PFSK-1 (cell line): ENCODE measurements at regions not wholly inside any gene's neighbourhood (a gene's known extent, or its start where the extent isn't known, plus 50 kb on each side); places are given as distances from the start of the nearest gene placed in this dataset.
A peak's percentile ranks its signal among the peaks of the same experiment; 100 is the strongest.

Experiments used
- FOXP2 ChIP-seq: optimal IDR thresholded peaks from 2 replicates; pipeline ENCODE3; 2011; ENCODE audit warnings: borderline replicate concordance, control low read depth, inconsistent platforms; ENCODE audit not compliant: insufficient read depth; ENCODE audit errors: extremely low read length, extremely low read depth
- POLR2AphosphoS5 ChIP-seq: IDR thresholded peaks from 2 replicates; pipeline ENCODE4 v1.6.1; 2012; ENCODE audit warnings: low read depth, mild to moderate bottlenecking, control low read depth, low read length, moderate library complexity
- SIN3A ChIP-seq: IDR thresholded peaks from 2 replicates; pipeline ENCODE4 v1.6.1; 2012; ENCODE audit warnings: mild to moderate bottlenecking, low read length, moderate library complexity, borderline replicate concordance; ENCODE audit not compliant: insufficient read depth
- TAF1 ChIP-seq: IDR thresholded peaks from 2 replicates; pipeline ENCODE4 v1.6.1; 2012; ENCODE audit warnings: low read length, control low read depth, borderline replicate concordance; ENCODE audit not compliant: insufficient read depth
- TF ChIP-seq, protein P1 (sequence below), 2 experiments: IDR thresholded peaks; 2 replicates each; pipeline versions ENCODE4 v1.6.1 to v1.8.0; 2011 to 2012; ENCODE audit warnings: low read depth in 2 of 2, low read length in 2 of 2, control low read depth in 1 of 2, inconsistent platforms in 1 of 2, mild to moderate bottlenecking in 1 of 2, moderate library complexity in 1 of 2; ENCODE audit not compliant: insufficient read depth in 1 of 2

DNA sequence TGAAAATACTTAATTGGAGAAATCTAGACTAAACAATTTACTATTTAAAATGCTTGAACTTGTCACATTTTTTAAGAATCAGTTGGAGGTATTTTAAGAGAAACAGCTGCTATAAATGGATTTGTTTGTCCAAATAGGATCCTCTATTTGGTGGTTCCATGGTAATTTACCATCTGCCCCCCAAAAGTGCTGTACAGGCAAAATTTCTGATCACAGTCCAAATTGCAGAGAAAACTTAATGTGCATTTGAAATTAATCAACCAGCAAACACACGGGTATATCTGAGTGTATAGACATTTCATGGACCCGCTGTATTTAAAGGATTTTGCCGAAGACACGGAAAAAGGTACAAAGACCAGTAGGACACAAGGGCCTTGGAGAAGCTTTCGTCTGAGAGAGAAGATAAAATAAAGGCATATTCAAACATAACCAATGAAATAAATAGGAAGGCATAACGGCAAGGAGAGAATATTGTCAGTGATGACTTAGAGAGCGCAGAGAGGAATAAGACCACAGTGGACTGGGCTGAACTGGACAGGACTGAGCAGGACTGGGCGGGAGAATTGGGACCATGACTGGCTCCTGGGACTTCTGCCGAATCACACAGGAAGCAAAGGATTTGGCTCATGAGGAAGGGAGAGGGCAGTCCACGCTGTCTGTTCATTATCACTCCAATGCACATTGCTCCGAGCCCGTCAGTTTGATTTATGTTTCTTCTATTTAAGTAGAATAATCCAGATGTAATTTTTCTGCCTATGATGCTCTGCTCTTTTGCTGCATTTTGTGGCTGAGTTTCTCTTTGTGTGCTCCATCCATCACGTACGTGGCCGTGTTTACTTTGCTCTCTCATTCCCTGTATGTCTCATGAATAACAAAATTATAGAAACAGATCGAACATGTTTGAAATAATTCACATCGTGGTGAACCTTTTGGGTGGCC is 112.8 kb downstream of the PRLHR start:
- no peak for TF ChIP-seq SIN3A
- no peak for TF ChIP-seq FOXP2
- no peak for TF ChIP-seq POLR2AphosphoS5
- no peak for TF ChIP-seq TAF1
- TF ChIP-seq, protein P1, sequence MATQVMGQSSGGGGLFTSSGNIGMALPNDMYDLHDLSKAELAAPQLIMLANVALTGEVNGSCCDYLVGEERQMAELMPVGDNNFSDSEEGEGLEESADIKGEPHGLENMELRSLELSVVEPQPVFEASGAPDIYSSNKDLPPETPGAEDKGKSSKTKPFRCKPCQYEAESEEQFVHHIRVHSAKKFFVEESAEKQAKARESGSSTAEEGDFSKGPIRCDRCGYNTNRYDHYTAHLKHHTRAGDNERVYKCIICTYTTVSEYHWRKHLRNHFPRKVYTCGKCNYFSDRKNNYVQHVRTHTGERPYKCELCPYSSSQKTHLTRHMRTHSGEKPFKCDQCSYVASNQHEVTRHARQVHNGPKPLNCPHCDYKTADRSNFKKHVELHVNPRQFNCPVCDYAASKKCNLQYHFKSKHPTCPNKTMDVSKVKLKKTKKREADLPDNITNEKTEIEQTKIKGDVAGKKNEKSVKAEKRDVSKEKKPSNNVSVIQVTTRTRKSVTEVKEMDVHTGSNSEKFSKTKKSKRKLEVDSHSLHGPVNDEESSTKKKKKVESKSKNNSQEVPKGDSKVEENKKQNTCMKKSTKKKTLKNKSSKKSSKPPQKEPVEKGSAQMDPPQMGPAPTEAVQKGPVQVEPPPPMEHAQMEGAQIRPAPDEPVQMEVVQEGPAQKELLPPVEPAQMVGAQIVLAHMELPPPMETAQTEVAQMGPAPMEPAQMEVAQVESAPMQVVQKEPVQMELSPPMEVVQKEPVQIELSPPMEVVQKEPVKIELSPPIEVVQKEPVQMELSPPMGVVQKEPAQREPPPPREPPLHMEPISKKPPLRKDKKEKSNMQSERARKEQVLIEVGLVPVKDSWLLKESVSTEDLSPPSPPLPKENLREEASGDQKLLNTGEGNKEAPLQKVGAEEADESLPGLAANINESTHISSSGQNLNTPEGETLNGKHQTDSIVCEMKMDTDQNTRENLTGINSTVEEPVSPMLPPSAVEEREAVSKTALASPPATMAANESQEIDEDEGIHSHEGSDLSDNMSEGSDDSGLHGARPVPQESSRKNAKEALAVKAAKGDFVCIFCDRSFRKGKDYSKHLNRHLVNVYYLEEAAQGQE (IDR thresholded peaks at IDR 0.05; ENCODE audit: insufficient read depth in 1 of 2, low read depth in 2 of 2, low read length in 2 of 2): no peak

DNA sequence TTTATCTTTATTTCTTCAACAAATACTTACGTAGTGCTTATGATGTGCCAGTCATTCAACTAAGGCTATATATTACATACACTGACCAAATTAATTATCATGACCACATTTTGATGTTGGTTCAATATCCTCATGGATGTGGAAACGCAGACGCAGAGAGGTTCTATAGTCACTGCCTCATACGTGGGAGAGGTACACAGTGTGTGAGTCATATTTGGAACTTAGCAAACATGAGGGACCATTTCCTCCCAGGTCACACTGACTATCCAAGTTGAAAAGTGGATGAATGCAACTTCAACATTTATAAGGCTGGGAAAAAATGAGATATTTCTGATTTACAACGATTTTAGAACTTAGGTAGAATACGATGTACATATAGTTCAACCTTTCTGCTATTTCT is 113.6 kb downstream of the PRLHR start:
- no peak for TF ChIP-seq FOXP2
- TF ChIP-seq, protein P1 (IDR thresholded peaks at IDR 0.05; ENCODE audit: insufficient read depth in 1 of 2, low read depth in 2 of 2, low read length in 2 of 2): no peak
- TF ChIP-seq SIN3A: no peak
- TF ChIP-seq TAF1: no peak
- no peak for TF ChIP-seq POLR2AphosphoS5

DNA sequence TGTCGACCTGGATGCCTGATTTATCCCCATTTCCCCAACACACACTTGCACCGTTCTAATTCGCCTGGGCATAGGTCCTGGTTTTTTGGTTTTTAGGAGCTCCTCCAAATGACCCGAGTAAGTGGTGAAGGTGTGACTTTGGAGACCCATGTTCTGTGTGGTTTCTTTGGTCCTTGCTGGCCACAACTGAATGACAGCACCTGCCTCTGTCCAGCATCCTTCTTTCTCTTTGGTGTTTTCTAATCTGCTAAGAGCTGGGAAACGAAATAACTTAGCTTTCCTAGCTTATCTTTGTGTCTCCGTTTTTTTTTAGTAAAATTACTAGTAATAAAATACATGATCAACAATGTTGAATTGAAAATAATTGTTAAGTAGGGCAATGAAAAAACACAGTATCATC is 120.2 kb downstream of the PRLHR start:
- TF ChIP-seq, protein P1 (IDR thresholded peaks at IDR 0.05; ENCODE audit: insufficient read depth in 1 of 2, low read depth in 2 of 2, low read length in 2 of 2): peak in 1 of 2 experiments; percentile 52; a peak in 1 of 4 replicates
- no peak for TF ChIP-seq TAF1

DNA sequence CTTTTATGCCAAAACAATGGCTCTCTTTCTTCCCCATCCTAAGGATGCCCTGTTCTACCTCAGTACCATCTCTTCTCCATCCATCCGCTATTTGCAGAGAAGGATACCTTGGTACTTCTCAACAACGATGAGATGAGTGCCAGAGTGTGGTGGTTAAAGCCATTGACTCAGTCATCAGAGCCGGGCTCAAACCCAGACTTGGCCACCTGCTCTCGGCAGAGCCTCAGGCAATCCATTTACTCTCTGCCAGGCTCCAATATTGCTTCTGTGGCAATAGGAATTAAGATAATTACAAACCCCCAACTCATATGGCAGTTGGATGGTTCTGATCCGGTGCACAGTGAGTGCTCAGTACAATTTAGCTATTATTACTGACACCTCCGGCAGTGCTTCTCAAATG is 121.3 kb downstream of the PRLHR start:
- TF ChIP-seq, protein P1 (IDR thresholded peaks at IDR 0.05; ENCODE audit: insufficient read depth in 1 of 2, low read depth in 2 of 2, low read length in 2 of 2): no peak
- TF ChIP-seq FOXP2: no peak
- TF ChIP-seq SIN3A: no peak
- no peak for TF ChIP-seq TAF1
- TF ChIP-seq POLR2AphosphoS5: no peak
